IMR-90 (cell line): ENCODE measurements at regions not wholly inside any gene's neighbourhood (a gene's known extent, or its start where the extent isn't known, plus 50 kb on each side); places are given as distances from the start of the nearest gene placed in this dataset.

ENCODE experiments used
- ATAC-seq: fragments of 200-7000 bp; cut with Tn5 transposase; 2 replicates; pipeline ENCODE4 v1.9.1; 2020; ENCODE audit warnings: low read depth, mild to moderate bottlenecking, moderate library complexity
- BruUV-seq: library from RNA; stranded (reverse); fragments of 400-500 nt; replicated peaks from 2 replicates; lab custom pipeline; 2021; lab: Mats Ljungman, UMichigan
- CTCF ChIA-PET: fragments of 300-600 bp; formaldehyde crosslinking; extraction: SDS; loops from one replicate; lab custom pipeline; 2021; ENCODE audit warnings: antibody characterized with exemption; lab: Yijun Ruan, JAX
- POLR2A ChIA-PET: fragments of 300-600 bp; sonication (Branson Sonifier 250); formaldehyde crosslinking; loops from one replicate; lab custom pipeline; 2022; ENCODE audit warnings: antibody characterized with exemption; ENCODE audit not compliant: unreplicated experiment; lab: Charles Lee
- DNase-seq: peaks from one replicate; pipeline ENCODE4 v3.0.0; 2013
- H2AFZ ChIP-seq: replicated peaks from 2 replicates; pipeline ENCODE3; 2013; ENCODE audit warnings: low read length, mild to moderate bottlenecking; ENCODE audit not compliant: poor library complexity
- H2AK5ac ChIP-seq: 2 replicates; pipeline ENCODE4 v1.6.1; 2013; ENCODE audit warnings: low read depth, low read length, inconsistent platforms
- H2AK9ac ChIP-seq: replicated peaks from 2 replicates; pipeline ENCODE3; 2013; ENCODE audit warnings: mild to moderate bottlenecking, low read depth, low read length, moderate library complexity; ENCODE audit not compliant: poor library complexity
- H2BK120ac ChIP-seq: 2 replicates; pipeline ENCODE4 v1.6.1; 2013; ENCODE audit warnings: low read depth, low read length, inconsistent platforms
- H2BK15ac ChIP-seq: 3 replicates; pipeline ENCODE4 v1.6.1; 2013; ENCODE audit warnings: low read depth, low read length, inconsistent platforms
- H2BK20ac ChIP-seq: 2 replicates; pipeline ENCODE4 v1.6.1; 2013; ENCODE audit warnings: low read depth, mild to moderate bottlenecking, inconsistent platforms, low read length, moderate library complexity
- H2BK5ac ChIP-seq: 2 replicates; pipeline ENCODE4 v1.6.1; 2013; ENCODE audit warnings: mild to moderate bottlenecking, low read depth, low read length, inconsistent platforms; ENCODE audit not compliant: poor library complexity, severe bottlenecking
- H3K14ac ChIP-seq: replicated peaks from 2 replicates; pipeline ENCODE4 v1.6.1; 2013; ENCODE audit warnings: low read depth, low read length, inconsistent platforms
- H3K18ac ChIP-seq: 2 replicates; pipeline ENCODE4 v1.6.1; 2013; ENCODE audit warnings: low read depth, low read length, control low read depth
- H3K23ac ChIP-seq: 2 replicates; pipeline ENCODE4 v1.6.1; 2013; ENCODE audit warnings: low read depth, low read length, inconsistent platforms
- H3K27ac ChIP-seq: 2 replicates; pipeline ENCODE4 v1.5.1; 2013; ENCODE audit warnings: mild to moderate bottlenecking, control low read depth, low read length; ENCODE audit not compliant: insufficient read depth
- H3K27me3 ChIP-seq: 2 replicates; pipeline ENCODE4 v1.6.1; 2013; ENCODE audit warnings: low read length; ENCODE audit not compliant: control insufficient read depth, insufficient read depth
- H3K36me3 ChIP-seq: 2 replicates; pipeline ENCODE4 v1.6.1; 2013; ENCODE audit warnings: low read length, mixed read lengths; ENCODE audit not compliant: control insufficient read depth, insufficient read depth
- H3K4ac ChIP-seq: 2 replicates; pipeline ENCODE4 v1.6.1; 2013; ENCODE audit warnings: low read depth, low read length, inconsistent platforms
- H3K4me1 ChIP-seq: 2 replicates; pipeline ENCODE4 v1.6.1; 2013; ENCODE audit warnings: low read length, mixed read lengths; ENCODE audit not compliant: control insufficient read depth, insufficient read depth
- H3K4me2 ChIP-seq: 2 replicates; pipeline ENCODE4 v1.6.1; 2013; ENCODE audit warnings: low read depth, mild to moderate bottlenecking, control low read depth, low read length, moderate library complexity
- H3K4me3 ChIP-seq: 2 replicates; pipeline ENCODE4 v1.5.1; 2013; ENCODE audit warnings: low read depth, mild to moderate bottlenecking, control low read depth, low read length, moderate library complexity; ENCODE audit not compliant: insufficient read depth
- H3K56ac ChIP-seq: 2 replicates; pipeline ENCODE4 v1.6.1; 2013; ENCODE audit warnings: low read length, inconsistent platforms; ENCODE audit not compliant: insufficient read depth; ENCODE audit errors: extremely low read depth
- H3K79me1 ChIP-seq, 2 experiments: 2 replicates each; pipeline ENCODE4 v1.6.1; 2013; ENCODE audit warnings: low read length in 2 of 2, inconsistent platforms in 1 of 2, low read depth in 1 of 2
- H3K9ac ChIP-seq: 2 replicates; pipeline ENCODE4 v1.6.1; 2013; ENCODE audit warnings: low read depth, low read length, control low read depth
- H3K9me1 ChIP-seq: 2 replicates; pipeline ENCODE4 v1.6.1; 2013; ENCODE audit warnings: low read length, inconsistent platforms; ENCODE audit not compliant: insufficient read depth
- H3K9me3 ChIP-seq: 2 replicates; pipeline ENCODE4 v1.6.1; 2013; ENCODE audit warnings: low read length; ENCODE audit not compliant: control insufficient read depth, insufficient read depth
- H4K20me1 ChIP-seq: 2 replicates; pipeline ENCODE4 v1.6.1; 2013; ENCODE audit warnings: low read length, inconsistent platforms; ENCODE audit not compliant: insufficient read depth
- H4K5ac ChIP-seq: 2 replicates; pipeline ENCODE4 v1.6.1; 2013; ENCODE audit warnings: mild to moderate bottlenecking, low read depth, low read length, control low read depth
- H4K8ac ChIP-seq, 2 experiments: 2 replicates each; pipeline ENCODE4 v1.6.1; 2013; ENCODE audit warnings: low read depth in 2 of 2, low read length in 2 of 2, control low read depth in 1 of 2, inconsistent platforms in 1 of 2
- H4K91ac ChIP-seq: 2 replicates; pipeline ENCODE4 v1.6.1; 2013; ENCODE audit warnings: low read depth, low read length, inconsistent platforms; ENCODE audit not compliant: insufficient read depth
- BHLHE40 ChIP-seq: fragments of 150-350 bp; IDR thresholded peaks from 2 replicates; pipeline ENCODE4 v1.6.1; 2016; ENCODE audit warnings: mild to moderate bottlenecking, low read depth, low read length
- CEBPB ChIP-seq: IDR thresholded peaks from 2 replicates; pipeline ENCODE4 v1.6.1; 2012; ENCODE audit warnings: low read depth, low read length, improper control_type of control experiment
- CHD1 ChIP-seq: IDR thresholded peaks from 2 replicates; pipeline ENCODE4 v1.6.1; 2012; ENCODE audit warnings: low read depth, low read length, improper control_type of control experiment
- FOS ChIP-seq: fragments of 150-350 bp; IDR thresholded peaks from 2 replicates; pipeline ENCODE4 v1.6.1; 2016; ENCODE audit warnings: low read depth, low read length
- MAFK ChIP-seq: IDR thresholded peaks from 2 replicates; pipeline ENCODE4 v1.6.1; 2012; ENCODE audit warnings: low read depth, low read length, improper control_type of control experiment
- MAZ ChIP-seq: IDR thresholded peaks from 2 replicates; pipeline ENCODE4 v1.6.1; 2012; ENCODE audit warnings: low read depth, mild to moderate bottlenecking, low read length, improper control_type of control experiment, moderate library complexity, borderline replicate concordance
- MXI1 ChIP-seq: IDR thresholded peaks from 2 replicates; pipeline ENCODE4 v1.6.1; 2012; ENCODE audit warnings: low read depth, mild to moderate bottlenecking, low read length, moderate library complexity, borderline replicate concordance
- NFE2L2 ChIP-seq: fragments of 150-350 bp; IDR thresholded peaks from 2 replicates; pipeline ENCODE4 v1.6.1; 2016; ENCODE audit warnings: low read depth, mild to moderate bottlenecking, low read length
- POLR2A ChIP-seq: IDR thresholded peaks from 2 replicates; pipeline ENCODE4 v1.6.1; 2012; ENCODE audit warnings: mild to moderate bottlenecking, low read depth, low read length
- RAD21 ChIP-seq: IDR thresholded peaks from 2 replicates; pipeline ENCODE4 v1.6.1; 2012; ENCODE audit warnings: low read length, improper control_type of control experiment
- RCOR1 ChIP-seq: IDR thresholded peaks from 2 replicates; pipeline ENCODE4 v1.6.1; 2012; ENCODE audit warnings: mild to moderate bottlenecking, low read length, improper control_type of control experiment; ENCODE audit not compliant: insufficient replicate concordance
- RFX5 ChIP-seq: IDR thresholded peaks from 2 replicates; pipeline ENCODE4 v1.8.0; 2012; ENCODE audit warnings: low read depth, mild to moderate bottlenecking, low read length, moderate library complexity
- SMC3 ChIP-seq: fragments of 150-350 bp; IDR thresholded peaks from 2 replicates; pipeline ENCODE4 v1.6.1; 2016; ENCODE audit warnings: low read depth, mild to moderate bottlenecking, antibody characterized with exemption, low read length, moderate library complexity
- WGBS, 2 experiments: methylation state at CpG; one replicate each; pipeline versions ENCODE4 v1.1.5 to v1.1.7; 2013; ENCODE audit warnings: missing lambda C conversion rate in 2 of 2; ENCODE audit not compliant: insufficient read length in 1 of 2; ENCODE audit errors: extremely low coverage in 2 of 2; 5-methylcytosine and 5-hydroxymethylcytosine counted together
- dilution Hi-C: fragments of 300-500 bp; cut with HindIII; formaldehyde crosslinking; loops from one replicate; pipeline ENCODE4 v1.14.3; 2018; ENCODE audit warnings: low sequenced_read_pairs; ENCODE audit not compliant: unreplicated experiment
- in situ Hi-C: fragments of 300-500 bp; cut with MboI; formaldehyde crosslinking; loops from 3 replicates; pipeline ENCODE4 v1.14.3; 2019; ENCODE audit warnings: low sequenced_read_pairs, inconsistent platforms, mixed read lengths
- intact Hi-C: fragments of 100-400 bp; cut with micrococcal nuclease; formaldehyde crosslinking; loops from 2 replicates; pipeline ENCODE4 v1.10.0; 2022
- TF ChIP-seq, protein P1 (sequence below): fragments of 150-350 bp; IDR thresholded peaks from 2 replicates; pipeline ENCODE4 v1.6.1; 2016; ENCODE audit warnings: low read depth, mild to moderate bottlenecking, low read length, moderate library complexity, borderline replicate concordance
- TF ChIP-seq, protein P2 (sequence below): conservative IDR thresholded peaks from 2 replicates; pipeline ENCODE4 v1.5.1; 2012; ENCODE audit warnings: mild to moderate bottlenecking, low read depth, low read length, improper control_type of control experiment
- TF ChIP-seq, protein P3 (sequence below): fragments of 150-350 bp; IDR thresholded peaks from 2 replicates; pipeline ENCODE4 v1.6.1; 2017; ENCODE audit warnings: mild to moderate bottlenecking, antibody characterized with exemption, low read length, low read depth

DNA sequence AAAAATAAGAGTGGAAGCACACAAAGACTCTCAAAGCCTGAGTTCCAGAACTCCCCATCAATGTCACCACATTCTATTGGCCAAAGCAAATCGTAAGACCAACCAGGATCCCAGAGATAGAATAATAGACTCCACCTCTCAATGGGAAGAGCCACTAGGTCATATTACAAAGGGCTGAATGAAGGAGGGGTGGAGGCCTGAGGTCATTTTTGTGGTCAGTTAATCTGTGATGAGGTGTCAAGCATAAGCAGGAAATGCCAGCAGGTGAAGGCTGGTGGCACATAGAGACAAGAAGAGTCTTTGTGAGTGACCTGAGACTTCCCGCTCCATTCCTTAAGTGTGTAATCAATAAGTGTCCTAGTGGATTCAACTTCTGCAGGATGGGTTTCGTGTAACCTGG lies 144.3 kb downstream of the TFCP2L1 start:
- Histone ChIP-seq H3K36me3 (no peaks in the 10 kb centered on the region), H3K9me3 (peaks cover 2% of the 10 kb centered on the region; the same call in 1 of the 2 replicates), H3K23ac (no peak overlapping the region), H3K9me1 (no peaks in the 10 kb centered on the region), H4K91ac (no peak overlapping the region), H3K9ac (no peak overlapping the region), H3K27ac (no peak overlapping the region), H3K4ac (no peak overlapping the region), H3K4me3 (no peak overlapping the region), H2AFZ (no peak overlapping the region), H4K20me1 (no peaks in the 10 kb centered on the region), H2AK9ac (no peak overlapping the region), H3K79me1 (no peaks in the 10 kb centered on the region), H2BK20ac (no peak overlapping the region), H4K5ac (no peak overlapping the region), H3K56ac (no peak overlapping the region), H3K4me2 (no peak overlapping the region), H3K27me3 (peaks cover 30% of the 10 kb centered on the region), H4K8ac (no peak overlapping the region), H2BK5ac (no peak overlapping the region), H3K18ac (no peak overlapping the region), H3K14ac (no peak overlapping the region), H3K4me1 (no peaks in the 10 kb centered on the region), H2BK15ac (no peak overlapping the region), H2AK5ac (no peak overlapping the region), H2BK120ac (no peak overlapping the region)
- TF ChIP-seq BHLHE40: no peak
- TF ChIP-seq, protein P1, sequence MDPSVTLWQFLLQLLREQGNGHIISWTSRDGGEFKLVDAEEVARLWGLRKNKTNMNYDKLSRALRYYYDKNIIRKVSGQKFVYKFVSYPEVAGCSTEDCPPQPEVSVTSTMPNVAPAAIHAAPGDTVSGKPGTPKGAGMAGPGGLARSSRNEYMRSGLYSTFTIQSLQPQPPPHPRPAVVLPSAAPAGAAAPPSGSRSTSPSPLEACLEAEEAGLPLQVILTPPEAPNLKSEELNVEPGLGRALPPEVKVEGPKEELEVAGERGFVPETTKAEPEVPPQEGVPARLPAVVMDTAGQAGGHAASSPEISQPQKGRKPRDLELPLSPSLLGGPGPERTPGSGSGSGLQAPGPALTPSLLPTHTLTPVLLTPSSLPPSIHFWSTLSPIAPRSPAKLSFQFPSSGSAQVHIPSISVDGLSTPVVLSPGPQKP: no peak
- TF ChIP-seq RCOR1: no peak
- no peak for TF ChIP-seq FOS
- TF ChIP-seq, protein P2, sequence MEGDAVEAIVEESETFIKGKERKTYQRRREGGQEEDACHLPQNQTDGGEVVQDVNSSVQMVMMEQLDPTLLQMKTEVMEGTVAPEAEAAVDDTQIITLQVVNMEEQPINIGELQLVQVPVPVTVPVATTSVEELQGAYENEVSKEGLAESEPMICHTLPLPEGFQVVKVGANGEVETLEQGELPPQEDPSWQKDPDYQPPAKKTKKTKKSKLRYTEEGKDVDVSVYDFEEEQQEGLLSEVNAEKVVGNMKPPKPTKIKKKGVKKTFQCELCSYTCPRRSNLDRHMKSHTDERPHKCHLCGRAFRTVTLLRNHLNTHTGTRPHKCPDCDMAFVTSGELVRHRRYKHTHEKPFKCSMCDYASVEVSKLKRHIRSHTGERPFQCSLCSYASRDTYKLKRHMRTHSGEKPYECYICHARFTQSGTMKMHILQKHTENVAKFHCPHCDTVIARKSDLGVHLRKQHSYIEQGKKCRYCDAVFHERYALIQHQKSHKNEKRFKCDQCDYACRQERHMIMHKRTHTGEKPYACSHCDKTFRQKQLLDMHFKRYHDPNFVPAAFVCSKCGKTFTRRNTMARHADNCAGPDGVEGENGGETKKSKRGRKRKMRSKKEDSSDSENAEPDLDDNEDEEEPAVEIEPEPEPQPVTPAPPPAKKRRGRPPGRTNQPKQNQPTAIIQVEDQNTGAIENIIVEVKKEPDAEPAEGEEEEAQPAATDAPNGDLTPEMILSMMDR: no peak
- no peak for TF ChIP-seq MXI1
- TF ChIP-seq MAZ: no peak
- TF ChIP-seq POLR2A: no peak
- TF ChIP-seq RFX5: no peak
- no peak for TF ChIP-seq NFE2L2
- TF ChIP-seq SMC3: no peak
- no peak for TF ChIP-seq MAFK
- TF ChIP-seq, protein P3, sequence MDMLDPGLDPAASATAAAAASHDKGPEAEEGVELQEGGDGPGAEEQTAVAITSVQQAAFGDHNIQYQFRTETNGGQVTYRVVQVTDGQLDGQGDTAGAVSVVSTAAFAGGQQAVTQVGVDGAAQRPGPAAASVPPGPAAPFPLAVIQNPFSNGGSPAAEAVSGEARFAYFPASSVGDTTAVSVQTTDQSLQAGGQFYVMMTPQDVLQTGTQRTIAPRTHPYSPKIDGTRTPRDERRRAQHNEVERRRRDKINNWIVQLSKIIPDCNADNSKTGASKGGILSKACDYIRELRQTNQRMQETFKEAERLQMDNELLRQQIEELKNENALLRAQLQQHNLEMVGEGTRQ: no peak
- TF ChIP-seq CHD1: no peak
- TF ChIP-seq RAD21: no peak
- no peak for TF ChIP-seq CEBPB
- CTCF ChIA-PET: no interaction called here
- DNase-seq (no peak), ATAC-seq (no peak)
- WGBS, 2 experiments: no CpG with 5 or more reads among the region's 3 CpGs
- POLR2A ChIA-PET: no interaction called here
- dilution Hi-C loops (no loop called here), in situ Hi-C loops (no loop called here), intact Hi-C loops (no loop called here)
- no TSS peak for BruUV-seq
